ENCODE measurements at regions not wholly inside any gene's neighbourhood (a gene's known extent, or its start where the extent isn't known, plus 50 kb on each side); places are given as distances from the start of the nearest gene placed in this dataset.
"Not testable (repeated sequence)": the region's sequence is repeated elsewhere in the genome, so short reads cannot be mapped to it uniquely, and the experiment has no call there.

- no peak for DNase-seq
Measured at GRCh38 chr15:92805080-92805690, 94.9 kb upstream of the CHD2 start.

- DNase-seq, result not testable (repeated sequence)
Measured at GRCh38 chr15:92806171-92806570, 94.0 kb upstream of the CHD2 start.

GRCh38 chr15:92806763-92807162 is 93.4 kb upstream of the CHD2 start:
- DNase-seq, result no peak

DNA sequence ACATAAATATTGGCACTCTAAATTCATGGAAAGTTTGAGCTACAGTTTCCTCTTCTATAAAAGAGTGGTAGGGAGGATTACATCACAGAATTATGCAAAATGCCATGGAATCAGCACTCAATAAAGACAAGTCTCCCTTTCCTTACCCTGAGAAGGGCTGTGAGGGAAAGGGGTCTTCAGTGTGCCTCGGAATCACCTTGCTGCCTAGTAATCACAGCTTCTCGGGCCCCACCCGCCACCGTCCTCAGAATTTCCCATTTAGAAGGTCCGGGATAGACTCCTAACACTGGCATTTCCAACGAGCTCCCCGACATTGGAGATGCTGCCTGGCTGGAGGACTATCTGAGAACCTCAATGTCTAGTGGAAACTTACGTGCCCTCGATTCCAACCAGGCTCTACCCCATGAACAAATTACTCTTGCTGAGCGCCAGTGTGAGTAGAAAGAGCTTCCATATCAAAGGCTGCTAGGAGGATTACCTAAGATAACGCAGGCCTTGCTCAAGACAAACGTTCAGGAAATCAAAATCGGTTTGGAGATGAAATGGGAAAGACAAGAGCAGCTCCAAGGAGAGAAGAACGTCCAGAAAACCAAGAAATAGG is 92.1 kb upstream of the CHD2 start:
- no peak for DNase-seq

- no peak for DNase-seq
Measured at GRCh38 chr15:92808598-92809063, 91.5 kb upstream of the CHD2 start.

GRCh38 chr15:92809064-92809879 is 90.9 kb upstream of the CHD2 start:
- DNase-seq, result peak; percentile 97

DNA sequence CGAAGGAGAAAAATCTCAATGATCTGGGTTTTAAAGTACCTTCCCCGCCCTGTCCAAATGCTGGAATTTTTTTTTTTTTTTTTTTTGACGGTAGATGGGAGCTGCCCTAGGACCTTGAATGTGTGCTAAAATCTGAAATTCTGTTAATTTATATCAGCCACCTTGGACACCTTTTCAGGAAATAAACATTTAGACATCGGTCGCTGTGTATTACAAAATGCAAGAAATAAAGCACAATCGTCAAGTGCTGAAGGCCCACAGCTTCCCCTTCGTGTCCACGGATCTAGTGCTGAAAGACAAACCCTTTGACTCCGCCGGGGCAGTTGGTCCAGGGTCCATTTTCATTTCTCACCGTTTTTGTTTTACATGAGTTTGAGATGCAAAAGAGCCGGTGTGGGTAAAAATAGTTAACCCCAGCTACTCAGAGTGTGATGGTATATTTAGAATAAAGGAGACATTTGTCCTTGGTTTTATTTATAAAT is 90.2 kb upstream of the CHD2 start:
- no peak for DNase-seq

DNA sequence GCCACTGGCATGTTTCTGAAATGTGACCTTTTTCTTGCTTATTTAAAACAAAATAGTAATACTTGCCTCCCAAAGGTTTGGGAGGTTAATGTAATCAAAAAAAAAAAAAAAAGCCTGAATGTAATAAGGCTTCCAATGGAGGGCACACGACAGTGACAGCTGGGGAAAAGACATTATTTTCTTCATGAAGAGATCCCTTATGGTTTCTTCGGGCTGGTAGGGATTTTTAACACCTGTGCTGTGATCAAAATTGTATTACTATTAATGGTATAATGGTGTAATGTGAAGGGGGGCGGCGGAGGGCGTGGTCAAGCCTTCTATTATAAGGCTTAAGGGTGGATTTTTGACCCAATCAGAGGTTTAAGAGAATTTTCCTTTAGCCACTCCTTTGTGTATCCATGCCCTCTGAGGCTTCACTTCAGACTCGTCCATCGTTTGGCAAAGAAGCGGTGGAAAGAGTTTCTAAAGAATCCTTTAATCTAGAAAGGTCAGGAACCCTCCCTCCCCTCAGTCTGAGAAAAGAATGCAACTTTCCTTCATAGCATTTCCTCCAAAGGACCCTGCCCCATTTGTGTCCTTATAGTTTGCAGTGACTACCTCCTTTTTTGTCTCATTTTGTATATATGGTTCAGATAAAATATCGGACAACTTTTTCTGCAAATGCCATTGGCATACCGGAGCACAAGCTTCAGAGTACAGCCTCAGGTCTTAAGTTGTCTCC is 89.5 kb upstream of the CHD2 start:
- DNase-seq, result no peak

GRCh38 chr15:92811148-92811913 is 88.8 kb upstream of the CHD2 start:
- no peak for DNase-seq

DNA sequence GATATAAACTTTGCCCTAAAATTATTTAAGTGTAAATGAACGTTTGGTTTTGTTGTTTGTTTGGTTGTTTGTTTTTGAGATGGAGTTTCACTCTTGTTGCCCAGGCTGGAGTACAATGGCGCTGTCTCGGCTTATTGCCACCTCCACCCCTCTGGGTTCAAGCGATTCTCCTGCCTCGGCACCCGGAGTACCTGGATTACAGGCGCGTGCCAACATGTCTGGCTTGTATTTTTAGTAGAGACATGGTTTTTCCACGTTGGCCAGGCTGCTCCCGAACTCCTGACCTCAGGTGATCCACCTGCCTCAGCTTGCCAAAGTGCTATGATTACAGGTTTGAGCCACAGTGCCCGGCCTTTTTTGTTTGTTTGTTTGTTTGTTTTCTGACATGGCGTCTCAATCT is 87.9 kb upstream of the CHD2 start:
- no peak for DNase-seq

DNA sequence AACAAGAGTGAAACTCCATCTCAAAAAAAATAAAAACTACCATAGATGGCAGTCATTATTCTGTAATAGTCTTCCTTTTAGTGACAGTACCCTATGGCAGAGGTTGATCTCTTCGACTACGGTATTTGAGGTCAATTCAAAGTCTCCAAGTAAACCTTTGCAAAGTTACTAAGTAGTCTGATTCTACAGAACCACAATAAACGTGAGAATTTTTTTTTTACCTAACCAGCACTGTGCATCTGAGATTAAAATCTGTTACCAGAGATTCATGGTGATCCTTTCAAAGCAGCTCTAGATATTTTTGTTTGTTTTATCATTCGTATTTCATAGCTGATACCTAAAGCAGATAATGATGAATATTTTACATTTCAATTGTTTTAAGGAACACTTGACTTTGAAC is 86.6 kb upstream of the CHD2 start:
- no peak for DNase-seq

- no peak for DNase-seq
Measured at GRCh38 chr15:92817339-92817886, 82.7 kb upstream of the CHD2 start.

GRCh38 chr15:92818651-92819277 is 81.4 kb upstream of the CHD2 start:
- no peak for DNase-seq

DNA sequence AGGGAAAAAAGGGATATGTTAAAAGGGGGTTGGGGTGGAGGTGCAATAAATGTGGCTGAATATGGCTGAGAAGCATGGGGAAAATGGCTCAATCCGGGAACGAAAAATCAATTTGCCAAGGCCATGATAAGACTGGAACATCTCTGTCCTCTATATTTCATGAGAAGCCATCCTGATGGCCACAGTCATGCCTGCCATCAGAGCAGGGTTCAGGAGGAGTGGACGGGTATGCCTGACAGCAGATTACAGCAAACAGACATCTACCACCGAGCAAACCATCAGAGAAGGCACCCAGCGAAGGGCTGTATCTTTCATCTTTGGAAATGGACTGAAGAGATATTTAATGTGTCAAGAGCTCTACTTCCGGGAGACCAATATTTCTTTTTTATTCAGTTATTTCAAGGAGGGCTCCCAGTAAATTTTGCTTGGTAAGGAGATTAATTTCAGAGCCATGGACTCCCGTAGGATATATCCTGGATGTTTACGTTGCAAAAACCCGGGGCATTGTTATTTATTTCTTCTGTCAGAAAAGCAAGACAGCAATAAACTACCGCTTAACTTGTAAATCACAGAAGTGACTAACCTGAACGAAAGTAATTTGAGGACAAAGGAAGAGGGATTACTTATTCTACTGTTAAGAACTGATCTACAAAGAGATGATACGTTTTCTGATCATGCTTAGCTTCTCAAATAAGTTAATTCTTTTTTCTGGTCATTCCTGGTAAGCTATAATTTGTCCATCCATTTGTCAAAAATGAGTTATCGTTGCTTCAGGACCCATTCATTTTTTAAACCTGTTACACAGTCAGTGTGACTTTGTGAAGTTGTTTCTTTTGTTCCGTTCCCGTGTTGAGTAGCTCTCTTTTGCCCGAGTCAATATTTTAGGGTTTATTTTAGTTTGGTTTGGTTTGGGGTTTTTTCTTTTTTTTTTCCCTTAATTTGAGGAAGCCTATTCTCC is 80.6 kb upstream of the CHD2 start:
- no peak for DNase-seq

DNA sequence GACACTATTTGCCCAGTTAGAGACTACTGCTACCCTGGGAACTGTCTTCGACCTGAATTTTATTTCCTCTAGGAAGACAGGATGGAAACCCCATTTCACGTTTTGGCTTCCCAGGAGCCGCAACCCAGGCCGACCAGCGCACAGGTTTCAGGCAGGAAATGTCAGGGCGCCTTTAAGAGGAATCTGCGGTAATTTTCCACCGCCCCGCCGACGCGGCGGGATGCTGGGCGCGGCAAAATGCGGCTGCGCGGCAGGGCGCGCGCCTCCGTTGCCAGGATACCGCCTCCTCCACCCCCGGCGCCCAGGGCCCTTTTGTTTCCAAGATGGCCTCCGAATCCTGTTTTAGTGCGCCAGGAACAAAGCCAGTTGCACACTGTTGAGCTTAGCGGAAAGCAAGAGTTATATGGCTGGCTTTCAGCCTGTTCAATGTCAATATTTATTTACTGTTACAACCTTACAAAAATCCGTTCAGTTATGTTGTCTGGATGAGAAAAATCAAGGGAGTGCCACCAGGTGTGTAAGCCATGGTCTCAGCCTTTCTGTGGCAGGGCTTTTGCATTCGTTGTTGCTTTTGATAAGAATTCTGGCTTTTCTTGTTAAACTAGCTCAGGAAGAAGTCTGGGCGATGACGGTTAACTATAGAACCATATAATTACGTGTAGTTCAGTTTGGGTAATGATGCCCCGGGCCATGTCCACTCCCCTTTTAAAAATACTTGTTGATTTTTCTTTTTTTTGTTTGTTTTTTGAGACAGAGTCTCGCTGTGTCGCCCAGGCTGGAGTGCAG is 79.7 kb upstream of the CHD2 start:
- peak; percentile 79 for DNase-seq

DNA sequence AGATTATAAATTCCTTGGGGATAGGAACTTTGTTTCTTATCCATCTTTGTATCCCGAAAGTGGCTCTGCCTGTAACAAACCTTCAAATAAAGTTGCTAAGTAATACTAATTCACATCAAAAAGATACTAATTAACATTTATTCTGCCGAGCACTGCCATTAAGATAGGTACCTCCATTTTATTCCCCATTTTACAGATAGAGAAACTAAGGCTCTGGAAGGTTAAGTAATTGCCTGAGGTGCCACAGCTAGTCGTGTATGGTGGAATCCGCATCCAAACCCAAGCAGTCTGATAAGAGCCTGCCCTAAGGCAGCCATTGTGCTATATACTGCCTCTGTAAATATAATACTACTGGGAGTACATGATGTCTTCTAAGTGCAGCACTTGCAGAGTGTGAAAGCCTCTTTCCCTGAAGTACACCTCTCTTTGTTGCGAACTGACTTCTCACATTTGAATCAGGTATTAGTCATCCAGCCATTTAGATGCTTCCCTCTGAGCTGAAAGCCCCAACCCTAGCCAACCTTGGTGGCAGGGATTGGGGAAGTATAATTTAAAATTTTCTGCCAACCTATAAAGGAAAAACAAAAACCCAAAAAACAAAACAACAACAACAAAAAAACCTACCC is 78.5 kb upstream of the CHD2 start:
- DNase-seq, result no peak

DNA sequence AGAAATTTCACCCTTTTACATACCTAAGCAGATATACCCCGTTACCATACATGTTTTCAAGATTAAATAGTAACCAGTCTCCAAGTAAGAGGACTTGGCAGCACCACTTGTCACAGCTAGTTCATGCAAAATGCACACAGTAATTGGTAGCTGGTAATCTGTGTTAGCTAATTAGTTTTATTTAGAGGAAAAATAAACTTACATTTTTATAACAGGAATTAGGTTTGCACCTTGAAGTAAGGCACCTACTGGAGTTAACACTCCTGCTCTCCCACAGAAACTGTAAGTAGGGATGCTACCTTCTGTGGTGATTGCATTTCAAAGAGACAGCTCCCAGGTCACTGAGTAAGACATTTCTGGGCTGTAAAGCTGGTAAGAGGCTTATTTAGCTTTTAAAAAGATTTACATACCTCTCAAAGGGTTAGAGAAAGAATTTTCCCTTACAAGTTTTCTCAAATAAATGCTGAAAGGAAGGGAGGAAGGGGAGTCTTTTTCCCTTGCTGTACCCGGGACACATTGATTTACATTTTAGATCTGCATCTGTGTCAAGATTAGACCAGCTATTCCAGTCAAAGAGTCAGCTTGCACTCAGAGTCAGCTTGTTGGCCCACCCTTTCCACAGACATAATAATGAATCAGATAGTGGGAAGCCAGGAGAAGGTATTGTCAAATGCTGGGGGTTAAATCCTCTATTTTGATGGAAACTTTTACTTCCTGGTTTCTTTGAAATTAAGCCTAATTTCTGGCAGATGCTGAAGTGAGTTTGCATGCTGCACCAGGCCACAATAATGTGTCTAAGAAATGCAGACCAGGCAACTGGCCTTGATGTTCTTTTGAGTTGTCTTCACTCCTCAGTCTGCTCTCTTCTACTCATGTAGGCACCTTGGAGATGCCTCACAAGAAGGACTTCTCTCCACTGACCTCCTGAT is 77.6 kb upstream of the CHD2 start:
- DNase-seq, result no peak

GRCh38 chr15:92825985-92826384 is 74.1 kb upstream of the CHD2 start:
- no peak for DNase-seq
